Right cardiac atrium (tissue), 5 donors: ENCODE measurements at regions not wholly inside any gene's neighbourhood (a gene's known extent, or its start where the extent isn't known, plus 50 kb on each side); places are given as distances from the start of the nearest gene placed in this dataset.
A peak's percentile ranks its signal among the peaks of the same experiment; 100 is the strongest.

Experiments used
- ATAC-seq, 2 donors: fragments of 200-7000 bp; cut with Tn5 transposase; one replicate each; pipeline versions ENCODE4 v1.8.0 to v1.9.1; 2020; ENCODE audit warnings: moderate library complexity in 2 of 2, mild to moderate bottlenecking in 1 of 2
- DNase-seq, 3 donors: peaks; one replicate each; pipeline ENCODE4 v3.0.0-alpha.2; 2020
- H3K27ac ChIP-seq: one replicate; pipeline ENCODE4 v1.5.1; 2013; ENCODE audit warnings: mild to moderate bottlenecking, low read length, control low read depth, moderate library complexity
- H3K27me3 ChIP-seq: one replicate; pipeline ENCODE4 v1.6.1; 2013; ENCODE audit not compliant: control insufficient read depth, insufficient read depth
- H3K4me1 ChIP-seq: one replicate; pipeline ENCODE4 v1.6.1; 2013; ENCODE audit warnings: low read length; ENCODE audit not compliant: control insufficient read depth, insufficient read depth
- H3K4me3 ChIP-seq: one replicate; pipeline ENCODE4 v1.5.1; 2013; ENCODE audit warnings: low read length, control low read depth
- H3K9me3 ChIP-seq: one replicate; pipeline ENCODE4 v1.6.1; 2013; ENCODE audit warnings: low read length; ENCODE audit not compliant: control insufficient read depth
- WGBS: extraction: QIAGEN DNeasy Blood & Tissue Kit; methylation state at CpG from one replicate; pipeline ENCODE4 v1.1.7; 2013; 5-methylcytosine and 5-hydroxymethylcytosine counted together
- intact Hi-C, 4 donors: fragments of 100-400 bp; cut with DNase I; formaldehyde crosslinking; loops; one replicate each; pipeline versions ENCODE4 v1.11.0 to v1.14.0; 2022 to 2023
- donor health status: healthy with polysubstance abuse.
- donor health status: DM: no; HTN: yes; CAD: no.
- donor health status: DM: no; HTN: no; CAD: no.
- donor health status: DM: no; HTN: yes; CAD: no; lungs with severe emphysema.
- donor health status: DM: yes; HTN: yes; CAD: no.

DNA sequence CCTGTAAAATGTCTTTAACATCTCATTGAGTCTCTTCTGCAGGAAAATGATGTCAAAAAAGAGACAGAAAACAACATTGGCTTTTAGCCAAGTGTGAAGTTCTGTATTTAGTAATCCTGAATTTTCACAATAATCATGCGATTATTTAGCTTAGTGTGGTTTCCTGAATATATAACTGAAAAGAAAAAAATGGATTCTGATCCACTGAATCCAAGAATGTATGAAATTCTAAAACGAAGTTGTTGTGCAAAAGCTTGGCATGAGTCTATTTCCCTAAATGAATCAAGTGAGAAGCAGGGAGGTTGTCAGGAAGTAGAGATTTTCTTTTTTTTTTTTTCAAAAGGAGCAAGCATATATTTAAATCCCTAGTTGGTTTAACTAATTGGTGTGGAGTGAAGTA is 145.9 kb upstream of the CDH6 start:
- H3K9me3 ChIP-seq = no peaks in the 10 kb centered on the region
- ATAC-seq (no peak), DNase-seq (no peak)
- no peak overlapping the region for H3K4me3 ChIP-seq
- H3K27ac ChIP-seq = no peak overlapping the region
- no peaks in the 10 kb centered on the region for H3K4me1 ChIP-seq
- intact Hi-C loops = no loop called here
- 38% methylated on average over 2 of the region's 2 CpGs for WGBS
- no peaks in the 10 kb centered on the region for H3K27me3 ChIP-seq

- H3K4me1 ChIP-seq = no peaks in the 10 kb centered on the region
- ATAC-seq = no peak
- intact Hi-C loops = no loop called here
- H3K4me3 ChIP-seq = no peak overlapping the region
- no peaks in the 10 kb centered on the region for H3K9me3 ChIP-seq
- no peak for DNase-seq
- no peak overlapping the region for H3K27ac ChIP-seq
- H3K27me3 ChIP-seq = no peaks in the 10 kb centered on the region
- WGBS = 80% methylated on average over 5 of the region's 5 CpGs
These were observed 146.5 kb upstream of the CDH6 start for GRCh38 chr5:31047007-31047406.

DNA sequence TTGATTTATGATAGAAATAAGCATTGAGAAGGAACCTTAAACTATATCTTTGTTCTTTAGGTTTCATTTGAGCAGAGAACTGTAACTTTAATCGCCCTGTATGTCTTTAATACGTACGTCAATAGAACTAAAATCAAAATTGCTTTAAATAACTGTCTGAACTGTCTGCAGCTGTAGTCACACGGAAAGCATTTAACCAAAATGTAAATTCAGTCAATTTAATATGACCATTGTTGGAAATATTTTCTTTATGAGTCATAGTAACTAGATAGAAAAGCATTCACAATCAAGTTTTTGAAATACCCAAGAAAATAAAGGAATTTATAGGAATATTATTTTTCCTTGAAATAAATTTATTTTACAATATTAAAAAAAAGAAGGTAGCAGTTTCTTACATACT is 157.1 kb upstream of the CDH6 start:
- WGBS = 35% methylated on average over 4 of the region's 4 CpGs
- no peak overlapping the region for H3K4me3 ChIP-seq
- ATAC-seq (no peak), DNase-seq (no peak)
- H3K9me3 ChIP-seq = no peaks in the 10 kb centered on the region
- no peaks in the 10 kb centered on the region for H3K4me1 ChIP-seq
- intact Hi-C loops = no loop called here
- H3K27me3 ChIP-seq = no peaks in the 10 kb centered on the region
- H3K27ac ChIP-seq = no peak overlapping the region

- no peak overlapping the region for H3K4me3 ChIP-seq
- ATAC-seq = no peak
- peaks cover 2% of the 10 kb centered on the region for H3K9me3 ChIP-seq
- no peak overlapping the region for H3K27ac ChIP-seq
- no peak for DNase-seq
- 76% methylated on average over 1 of the region's 1 CpG for WGBS
- intact Hi-C loops = no loop called here
- no peaks in the 10 kb centered on the region for H3K4me1 ChIP-seq
- no peaks in the 10 kb centered on the region for H3K27me3 ChIP-seq
These were observed 160.2 kb upstream of the CDH6 start for GRCh38 chr5:31033295-31033694.

DNA sequence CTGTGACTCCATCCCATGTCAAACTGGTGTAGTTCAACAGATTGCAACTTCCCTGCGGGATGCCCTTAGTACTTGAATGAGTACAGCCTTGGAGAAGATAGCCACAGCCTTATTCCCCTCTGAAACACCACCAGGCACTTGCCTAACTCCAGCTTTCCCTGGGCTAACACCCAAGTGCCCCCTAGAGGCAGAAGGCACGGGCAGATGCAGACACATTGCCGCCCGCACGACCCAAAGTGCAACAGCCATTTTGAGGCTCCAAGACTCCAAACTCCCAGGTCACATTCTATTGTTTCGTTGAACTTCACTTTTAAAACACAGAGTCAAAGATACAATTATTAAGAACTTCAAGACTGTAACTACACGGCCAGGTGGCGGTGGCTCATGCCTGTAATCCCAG is 163.6 kb upstream of the CDH6 start:
- ATAC-seq (no peak), DNase-seq (peak in 1 of 3 donors; percentile 40)
- H3K4me3 ChIP-seq = no peak overlapping the region
- peaks cover 2% of the 10 kb centered on the region for H3K9me3 ChIP-seq
- intact Hi-C loops = no loop called here
- H3K4me1 ChIP-seq = no peaks in the 10 kb centered on the region
- H3K27me3 ChIP-seq = no peaks in the 10 kb centered on the region
- 90% methylated on average over 8 of the region's 8 CpGs for WGBS
- no peak overlapping the region for H3K27ac ChIP-seq

DNA sequence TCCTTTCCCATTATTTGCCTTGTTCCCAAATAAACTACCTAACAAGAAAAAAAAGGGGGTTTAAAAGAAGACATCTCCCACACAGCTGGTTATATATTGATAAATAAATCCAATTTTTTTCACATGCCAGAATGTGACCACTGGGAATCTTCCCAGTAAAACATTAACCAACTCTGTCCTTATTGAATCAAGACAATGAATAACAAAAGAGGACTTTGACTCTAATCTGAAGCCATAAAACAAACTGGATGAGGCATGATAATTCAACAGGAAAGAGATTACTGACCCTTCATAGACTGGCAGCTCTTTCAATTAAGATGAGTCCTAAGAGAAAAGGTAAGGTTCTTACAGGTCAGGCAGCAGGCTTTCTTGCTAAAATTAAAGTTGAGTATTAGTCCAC is 165.8 kb upstream of the CDH6 start:
- intact Hi-C loops = no loop called here
- ATAC-seq = no peak
- no peaks in the 10 kb centered on the region for H3K4me1 ChIP-seq
- peaks cover 2% of the 10 kb centered on the region for H3K9me3 ChIP-seq
- H3K27ac ChIP-seq = no peak overlapping the region
- no peak for DNase-seq
- H3K27me3 ChIP-seq = no peaks in the 10 kb centered on the region
- no peak overlapping the region for H3K4me3 ChIP-seq

DNA sequence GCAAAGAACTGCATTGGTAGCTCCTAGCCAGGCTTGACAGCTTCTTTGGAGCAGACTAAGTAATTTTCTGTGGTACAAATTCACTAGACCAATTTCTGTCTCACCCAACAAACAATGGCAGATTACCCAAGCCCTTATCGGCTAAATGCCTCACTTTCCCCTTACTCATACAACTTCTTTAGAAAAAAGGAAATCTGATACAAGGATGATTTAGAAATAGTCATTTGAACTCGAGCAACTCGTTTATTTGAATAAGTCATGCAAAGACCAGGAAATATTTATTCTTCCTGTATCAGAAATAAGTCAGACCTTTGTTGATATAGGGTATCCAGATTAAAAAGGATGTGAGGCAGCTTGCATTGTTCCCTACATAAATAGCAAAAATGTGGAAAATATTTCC is 170.4 kb upstream of the CDH6 start:
- DNase-seq (no peak), ATAC-seq (no peak)
- Histone ChIP-seq H3K27me3 (no peaks in the 10 kb centered on the region), H3K9me3 (no peaks in the 10 kb centered on the region), H3K4me1 (no peaks in the 10 kb centered on the region), H3K27ac (no peak overlapping the region), H3K4me3 (no peak overlapping the region)
- intact Hi-C loops = no loop called here
- 33% methylated on average over 3 of the region's 3 CpGs for WGBS

DNA sequence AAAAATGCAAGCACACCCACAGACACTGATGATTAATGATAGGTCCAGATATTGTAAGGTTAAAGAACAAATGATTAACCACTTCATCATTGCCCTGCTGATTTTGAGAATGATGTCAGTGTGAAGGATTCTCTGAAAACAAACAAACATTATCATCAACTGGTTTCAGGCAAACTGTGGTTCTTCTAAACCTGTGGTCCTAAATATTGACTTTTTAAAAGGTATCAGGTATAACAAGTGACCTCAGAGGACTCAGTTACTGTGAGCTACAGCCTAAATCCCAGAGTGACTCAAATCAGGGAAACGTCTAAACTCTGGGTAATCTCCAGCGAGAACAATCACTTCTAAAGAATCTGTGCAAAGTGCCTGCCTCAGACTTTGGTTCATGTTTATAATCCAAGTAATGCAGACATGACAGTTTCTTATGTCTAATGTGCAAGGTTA is 172.3 kb upstream of the CDH6 start:
- H3K4me3 ChIP-seq = no peak overlapping the region
- H3K27ac ChIP-seq = no peak overlapping the region
- H3K27me3 ChIP-seq = no peaks in the 10 kb centered on the region
- 39% methylated on average over 2 of the region's 2 CpGs for WGBS
- ATAC-seq (no peak), DNase-seq (no peak)
- no peaks in the 10 kb centered on the region for H3K9me3 ChIP-seq
- H3K4me1 ChIP-seq = no peaks in the 10 kb centered on the region
- intact Hi-C loops = no loop called here

DNA sequence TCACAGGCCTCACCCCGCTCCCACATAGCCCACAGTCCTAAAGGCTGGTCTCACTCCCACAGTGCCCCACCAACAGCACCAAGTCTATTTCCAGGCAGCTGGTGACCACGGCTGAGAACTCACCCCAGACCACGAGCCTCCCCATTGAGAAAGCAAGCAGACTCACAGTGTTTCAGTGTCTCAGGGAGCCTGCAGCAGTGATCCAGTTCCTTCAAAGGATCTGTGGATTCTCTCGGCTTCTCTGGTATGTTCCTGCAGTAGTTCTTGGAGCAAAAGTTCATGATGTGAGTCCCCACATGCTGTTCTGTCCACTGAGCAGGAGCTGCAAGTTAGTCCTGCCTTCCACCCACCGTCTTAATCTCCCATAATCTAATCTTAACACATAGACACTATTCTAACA is 185.3 kb upstream of the CDH6 start:
- DNase-seq = no peak
- Histone ChIP-seq H3K27me3 (no peaks in the 10 kb centered on the region), H3K9me3 (peaks cover 2% of the 10 kb centered on the region), H3K4me3 (no peak overlapping the region), H3K27ac (no peak overlapping the region), H3K4me1 (no peaks in the 10 kb centered on the region)
- no peak for ATAC-seq
- intact Hi-C loops = no loop called here
- WGBS = 73% methylated on average over 5 of the region's 5 CpGs

DNA sequence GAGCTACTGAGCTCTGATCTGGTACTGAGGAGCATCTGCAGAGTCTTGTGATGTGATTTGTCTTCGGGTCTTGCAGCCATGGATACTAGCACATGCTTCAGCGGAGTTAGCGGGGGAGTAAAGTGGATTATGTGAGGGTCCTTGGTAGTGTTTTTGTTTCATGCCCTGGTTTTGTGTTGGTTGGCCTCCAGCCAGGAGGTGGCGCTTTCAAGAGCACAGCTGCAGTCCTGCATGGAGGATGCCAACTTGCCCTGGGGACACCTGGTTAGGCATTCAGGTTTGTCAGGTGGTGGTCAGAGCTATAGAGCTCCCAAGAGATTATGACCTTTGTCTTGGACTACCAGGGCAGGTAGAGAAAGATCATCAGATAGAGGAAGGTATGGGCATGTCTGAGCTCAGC is 185.8 kb upstream of the CDH6 start:
- peaks cover 2% of the 10 kb centered on the region for H3K9me3 ChIP-seq
- H3K4me3 ChIP-seq = no peak overlapping the region
- 94% methylated on average over 4 of the region's 4 CpGs for WGBS
- no peaks in the 10 kb centered on the region for H3K27me3 ChIP-seq
- no peak overlapping the region for H3K27ac ChIP-seq
- intact Hi-C loops = no loop called here
- DNase-seq (no peak), ATAC-seq (no peak)
- H3K4me1 ChIP-seq = no peaks in the 10 kb centered on the region

- H3K27me3 ChIP-seq = no peaks in the 10 kb centered on the region
- intact Hi-C loops = no loop called here
- peak in 1 of 2 donors; percentile 80 for ATAC-seq
- no peak overlapping the region for H3K4me3 ChIP-seq
- WGBS = 61% methylated on average over 3 of the region's 3 CpGs
- no peaks in the 10 kb centered on the region for H3K9me3 ChIP-seq
- no peak overlapping the region for H3K27ac ChIP-seq
- no peaks in the 10 kb centered on the region for H3K4me1 ChIP-seq
- no peak for DNase-seq
These were observed 193.2 kb upstream of the CDH6 start for GRCh38 chr5:31000287-31000686.

DNA sequence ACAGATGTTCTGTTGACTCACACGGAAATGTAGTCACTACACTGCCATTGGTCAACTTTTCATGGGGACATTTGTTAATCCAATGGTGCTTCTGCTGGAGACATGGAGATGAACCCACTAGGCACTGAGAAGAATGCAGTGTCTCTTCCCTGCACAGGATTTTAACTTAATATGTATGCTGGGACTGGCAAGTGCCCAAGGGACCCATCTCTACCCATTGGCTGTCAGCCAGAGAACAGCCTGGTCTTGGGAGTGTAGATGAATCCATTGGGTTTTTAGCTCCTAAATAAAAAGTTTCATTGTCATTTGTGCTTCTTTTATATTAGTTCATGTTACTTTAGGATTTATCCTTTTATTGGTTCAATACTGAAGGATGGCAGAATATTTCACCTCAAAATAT is 195.8 kb upstream of the CDH6 start:
- no peaks in the 10 kb centered on the region for H3K27me3 ChIP-seq
- DNase-seq (no peak), ATAC-seq (no peak)
- no peak overlapping the region for H3K27ac ChIP-seq
- H3K9me3 ChIP-seq = no peaks in the 10 kb centered on the region
- intact Hi-C loops = no loop called here
- no peaks in the 10 kb centered on the region for H3K4me1 ChIP-seq
- no peak overlapping the region for H3K4me3 ChIP-seq
- WGBS = 74% methylated on average over 1 of the region's 1 CpG
